ENCODE measurements at regions not wholly inside any gene's neighbourhood (a gene's known extent, or its start where the extent isn't known, plus 50 kb on each side); places are given as distances from the start of the nearest gene placed in this dataset.

GRCh38 chr10:56715262-56715661 is 354.2 kb upstream of the ZWINT start:
- DNase-seq: no peak

GRCh38 chr10:56698506-56698905 is 337.4 kb upstream of the ZWINT start:
- no peak for DNase-seq

- DNase-seq: no peak
These were observed 318.5 kb upstream of the ZWINT start for GRCh38 chr10:56679578-56679977.

- DNase-seq: no peak
These were observed 301.8 kb upstream of the ZWINT start for GRCh38 chr10:56662765-56663447.

GRCh38 chr10:56653289-56653688 is 292.2 kb upstream of the ZWINT start:
- DNase-seq: no peak

- DNase-seq: no peak
These were observed 285.5 kb upstream of the ZWINT start for GRCh38 chr10:56646329-56647111.

- DNase-seq: no peak
These were observed 272.9 kb upstream of the ZWINT start for GRCh38 chr10:56633876-56634452.

GRCh38 chr10:56632537-56632936 is 271.5 kb upstream of the ZWINT start:
- DNase-seq: no peak

GRCh38 chr10:56624082-56624481 is 263.0 kb upstream of the ZWINT start:
- no peak for DNase-seq

- no peak for DNase-seq
These were observed 262.0 kb upstream of the ZWINT start for GRCh38 chr10:56623064-56623463.

GRCh38 chr10:56622335-56622973 is 261.4 kb upstream of the ZWINT start:
- no peak for DNase-seq

- DNase-seq: no peak
These were observed 245.1 kb upstream of the ZWINT start for GRCh38 chr10:56606202-56606601.

GRCh38 chr10:56605051-56605450 is 244.0 kb upstream of the ZWINT start:
- no peak for DNase-seq

GRCh38 chr10:56604624-56605023 is 243.6 kb upstream of the ZWINT start:
- no peak for DNase-seq

GRCh38 chr10:56599201-56599600 is 238.1 kb upstream of the ZWINT start:
- DNase-seq: no peak

GRCh38 chr10:56596257-56596656 is 235.2 kb upstream of the ZWINT start:
- no peak for DNase-seq

- no peak for DNase-seq
These were observed 232.1 kb upstream of the ZWINT start for GRCh38 chr10:56593120-56593519.

GRCh38 chr10:56586461-56586891 is 225.4 kb upstream of the ZWINT start:
- no peak for DNase-seq

- no peak for DNase-seq
These were observed 224.6 kb upstream of the ZWINT start for GRCh38 chr10:56585447-56586171.

GRCh38 chr10:56583316-56583715 is 222.3 kb upstream of the ZWINT start:
- no peak for DNase-seq

- no peak for DNase-seq
These were observed 206.5 kb upstream of the ZWINT start for GRCh38 chr10:56567580-56567979.

- no peak for DNase-seq
These were observed 200.3 kb upstream of the ZWINT start for GRCh38 chr10:56561336-56561735.

- no peak for DNase-seq
These were observed 190.0 kb upstream of the ZWINT start for GRCh38 chr10:56551037-56551436.
